Gastrocnemius medialis (tissue), 4 donors: ENCODE measurements at regions not wholly inside any gene's neighbourhood (a gene's known extent, or its start where the extent isn't known, plus 50 kb on each side); places are given as distances from the start of the nearest gene placed in this dataset.

Experiments
- ATAC-seq, 2 donors: fragments of 150-250 bp; one replicate each; pipeline ENCODE4 v1.9.1; 2016
- DNase-seq, 2 donors: peaks; one replicate each; pipeline ENCODE4 v3.0.0-alpha.2; 2019
- H3K27ac ChIP-seq, 4 donors: fragments of 200-600 bp; sonication (generic); 1 replicate in 1 of 4; 2 replicates in 3 of 4; pipeline ENCODE4 v1.5.1; 2016 to 2018; ENCODE audit warnings: mild to moderate bottlenecking in 2 of 4, moderate library complexity in 1 of 4
- H3K27me3 ChIP-seq, 3 donors: fragments of 200-600 bp; sonication (generic) in 2 of 3; 1 replicate in 1 of 3; 2 replicates in 2 of 3; pipeline versions ENCODE4 v1.5.1 to v1.6.0; 2016 to 2019; ENCODE audit warnings: mild to moderate bottlenecking in 1 of 3, moderate library complexity in 1 of 3
- H3K36me3 ChIP-seq, 2 donors: fragments of 200-600 bp; sonication (generic) in 1 of 2; one replicate each; pipeline ENCODE4 v1.5.1; 2017 to 2018
- H3K4me1 ChIP-seq, 2 donors: fragments of 200-600 bp; sonication (generic) in 1 of 2; one replicate each; pipeline ENCODE4 v1.5.1; 2016 to 2017; ENCODE audit warnings: mild to moderate bottlenecking in 2 of 2
- H3K4me3 ChIP-seq, 4 donors: fragments of 200-600 bp; sonication (generic) in 3 of 4; 1 replicate in 1 of 4; 2 replicates in 3 of 4; pipeline ENCODE4 v1.5.1; 2016 to 2019; ENCODE audit warnings: mild to moderate bottlenecking in 2 of 4
- H3K9me3 ChIP-seq, 3 donors: fragments of 200-600 bp; sonication (generic) in 2 of 3; 1 replicate in 1 of 3; 2 replicates in 2 of 3; pipeline ENCODE4 v1.5.1; 2016 to 2019
- CTCF ChIP-seq, 5 experiments: fragments of 450-650 bp in 3 of 5; fragments of 200-600 bp in 2 of 5; sonication (generic) in 2 of 5; IDR thresholded peaks in 4 of 5; conservative IDR thresholded peaks in 1 of 5; 1 replicate in 4 of 5; 2 replicates in 1 of 5; pipeline ENCODE4 v1.5.1; 2016 to 2019; ENCODE audit warnings: antibody characterized with exemption in 5 of 5, mild to moderate bottlenecking in 3 of 5, moderate library complexity in 3 of 5
- POLR2A ChIP-seq, 2 donors: fragments of 450-650 bp; IDR thresholded peaks; one replicate each; pipeline ENCODE4 v1.6.1; 2017; ENCODE audit warnings: antibody characterized with exemption in 2 of 2, mild to moderate bottlenecking in 2 of 2, moderate library complexity in 2 of 2
- in situ Hi-C, 4 donors: fragments of 200-750 bp; cut with MboI; loops; one replicate each; pipeline versions ENCODE4 v1.15.0 to v1.8.0; 2017; ENCODE audit warnings: low sequenced_read_pairs in 4 of 4
- intact Hi-C: fragments of 100-400 bp; cut with DNase I; formaldehyde crosslinking; loops from one replicate; pipeline ENCODE4 v1.15.1; 2023; ENCODE audit warnings: low total_unique reads

GRCh38 chr1:184283999-184284398 is 102.8 kb upstream of the C1orf21 start:
- in situ Hi-C loops (no loop called here), intact Hi-C loops (no loop called here)
- TF ChIP-seq POLR2A (IDR thresholded peaks at IDR 0.05) (no peak), CTCF (IDR thresholded peaks at IDR 0.05 in 4 of 5, conservative IDR thresholded peaks at IDR 0.05 in 1 of 5) (no peak)
- Histone ChIP-seq H3K36me3 (no peaks in the 10 kb centered on the region), H3K4me1 (peaks cover 27 to 33% of the 10 kb centered on the region in 2 donors), H3K27ac (peak overlapping the region; percentile 9 to 72 (median 41)), H3K9me3 (no peaks in the 10 kb centered on the region), H3K4me3 (no peak overlapping the region), H3K27me3 (no peaks in the 10 kb centered on the region)
- DNase-seq: peak in 1 of 2 donors; percentile 30
- peak; percentile 53 to 57 for ATAC-seq

GRCh38 chr1:184284900-184285299 is 101.9 kb upstream of the C1orf21 start:
- intact Hi-C loops: no loop called here
- Histone ChIP-seq H3K4me3 (no peak overlapping the region), H3K4me1 (peaks cover 30 to 33% of the 10 kb centered on the region in 2 donors), H3K27me3 (no peaks in the 10 kb centered on the region), H3K36me3 (no peaks in the 10 kb centered on the region), H3K9me3 (no peaks in the 10 kb centered on the region), H3K27ac (peak overlapping the region; percentile 9 to 72 (median 41))
- ATAC-seq (no peak), DNase-seq (no peak)
- TF ChIP-seq POLR2A (IDR thresholded peaks at IDR 0.05) (no peak), CTCF (IDR thresholded peaks at IDR 0.05 in 4 of 5, conservative IDR thresholded peaks at IDR 0.05 in 1 of 5) (no peak)
- in situ Hi-C loops: no loop called here

- intact Hi-C loops (no loop called here), in situ Hi-C loops (no loop called here)
- Histone ChIP-seq H3K27ac (peak overlapping the region; percentile 33 to 72 (median 50)), H3K36me3 (no peaks in the 10 kb centered on the region), H3K27me3 (no peaks in the 10 kb centered on the region), H3K4me3 (no peak overlapping the region), H3K9me3 (no peaks in the 10 kb centered on the region), H3K4me1 (peaks cover 30 to 33% of the 10 kb centered on the region in 2 donors)
- ATAC-seq: peak; percentile 38 to 49
- DNase-seq: no peak
- TF ChIP-seq POLR2A (IDR thresholded peaks at IDR 0.05): no peak
- no peak for TF ChIP-seq CTCF (IDR thresholded peaks at IDR 0.05 in 4 of 5, conservative IDR thresholded peaks at IDR 0.05 in 1 of 5)
These were observed 101.3 kb upstream of the C1orf21 start for GRCh38 chr1:184285401-184286087.

GRCh38 chr1:184287001-184287400 is 99.8 kb upstream of the C1orf21 start:
- H3K4me3 ChIP-seq: no peak overlapping the region
- H3K36me3 ChIP-seq: no peaks in the 10 kb centered on the region
- DNase-seq (peak in 1 of 2 donors; percentile 75), ATAC-seq (peak; percentile 25 to 69)
- no peaks in the 10 kb centered on the region for H3K9me3 ChIP-seq
- intact Hi-C loops: no loop called here
- H3K27me3 ChIP-seq: no peaks in the 10 kb centered on the region
- in situ Hi-C loops: no loop called here
- no peak for TF ChIP-seq POLR2A (IDR thresholded peaks at IDR 0.05)
- TF ChIP-seq CTCF (IDR thresholded peaks at IDR 0.05 in 4 of 5, conservative IDR thresholded peaks at IDR 0.05 in 1 of 5): no peak
- peaks cover 30 to 33% of the 10 kb centered on the region in 2 donors for H3K4me1 ChIP-seq
- peak overlapping the region in 1 of 4 donors; percentile 72 for H3K27ac ChIP-seq
